ENCODE measurements at regions not wholly inside any gene's neighbourhood (a gene's known extent, or its start where the extent isn't known, plus 50 kb on each side); places are given as distances from the start of the nearest gene placed in this dataset.
"Not testable (repeated sequence)": the region's sequence is repeated elsewhere in the genome, so short reads cannot be mapped to it uniquely, and the experiment has no call there.

DNA sequence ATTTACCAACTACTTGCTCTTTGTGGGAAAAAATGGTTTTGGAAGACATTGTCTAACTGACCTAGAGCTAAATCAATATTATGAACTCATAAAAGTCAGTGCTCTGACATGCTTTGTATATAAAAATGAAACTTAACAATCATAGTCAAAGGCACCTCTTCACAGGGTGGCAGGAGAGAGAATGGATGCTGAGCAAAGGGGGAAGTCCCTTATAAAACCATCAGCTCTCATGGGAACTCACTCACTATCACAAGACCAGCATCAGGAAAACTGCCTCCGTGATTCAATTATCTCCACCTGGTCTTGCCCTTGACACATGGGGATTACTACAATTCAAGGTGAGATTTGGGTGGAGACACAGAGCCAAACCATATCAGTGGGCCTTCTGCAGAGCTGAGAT lies 417.6 kb upstream of the AUTS2 start:
- no peak for DNase-seq

DNA sequence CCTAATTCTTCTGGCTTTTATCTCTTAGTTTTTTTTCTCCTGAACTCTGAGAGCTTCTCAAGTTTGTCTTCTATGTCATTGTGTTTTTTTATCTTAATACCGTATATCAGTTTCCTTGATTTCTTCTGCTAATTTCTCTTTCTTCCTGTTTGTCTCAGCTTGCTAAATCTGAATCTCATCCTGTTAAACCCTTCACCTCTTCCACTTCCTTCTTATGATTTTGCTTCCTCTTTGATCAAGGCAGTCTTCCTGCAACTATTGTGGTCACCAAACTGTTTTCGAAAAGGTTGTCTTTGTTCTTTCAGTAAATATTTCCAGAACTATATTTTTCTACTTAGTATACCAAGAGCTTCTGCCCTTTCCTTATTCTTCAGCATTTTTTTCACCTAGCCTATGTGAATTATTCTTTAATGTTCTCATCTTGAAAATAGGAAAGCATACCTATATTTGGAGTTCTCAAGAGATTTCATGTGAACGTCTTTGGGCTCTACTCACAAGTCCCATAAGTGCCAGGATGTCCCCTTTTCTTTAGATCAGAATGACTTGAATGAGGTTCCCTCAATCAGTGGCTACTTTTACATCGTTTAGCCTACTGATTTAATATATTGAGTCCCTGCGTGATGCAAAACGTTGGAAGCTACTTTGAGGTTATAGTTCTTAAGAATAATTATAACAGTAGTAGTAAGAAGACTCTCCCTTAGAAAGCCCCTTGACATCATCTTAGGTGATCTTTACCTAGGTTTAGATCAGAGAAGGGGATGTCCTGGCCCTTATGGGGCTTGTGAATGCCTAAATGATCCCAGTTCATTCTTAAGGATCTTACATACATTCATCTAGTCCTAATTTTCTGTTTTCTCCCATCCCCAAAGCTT lies 415.4 kb upstream of the AUTS2 start:
- DNase-seq: no peak

DNA sequence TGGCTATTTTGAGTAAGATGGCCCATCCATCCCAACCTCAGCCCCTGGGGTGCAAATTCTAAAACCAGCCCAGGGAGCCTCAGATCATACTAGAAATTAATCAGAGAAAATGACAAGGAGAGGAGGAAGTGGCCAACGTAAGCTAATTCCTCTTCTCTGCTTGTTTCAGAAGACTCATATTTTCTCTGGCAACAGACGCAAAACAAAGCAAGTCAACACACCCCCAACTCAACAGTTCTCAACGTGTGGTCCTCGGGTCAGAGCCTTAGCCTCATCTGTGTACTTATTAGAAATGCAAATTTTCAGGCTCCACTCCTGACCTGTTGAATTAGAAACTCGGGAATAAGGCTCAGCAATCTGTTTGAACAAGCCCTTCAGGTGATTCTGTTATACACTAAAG lies 413.9 kb upstream of the AUTS2 start:
- DNase-seq: no peak

DNA sequence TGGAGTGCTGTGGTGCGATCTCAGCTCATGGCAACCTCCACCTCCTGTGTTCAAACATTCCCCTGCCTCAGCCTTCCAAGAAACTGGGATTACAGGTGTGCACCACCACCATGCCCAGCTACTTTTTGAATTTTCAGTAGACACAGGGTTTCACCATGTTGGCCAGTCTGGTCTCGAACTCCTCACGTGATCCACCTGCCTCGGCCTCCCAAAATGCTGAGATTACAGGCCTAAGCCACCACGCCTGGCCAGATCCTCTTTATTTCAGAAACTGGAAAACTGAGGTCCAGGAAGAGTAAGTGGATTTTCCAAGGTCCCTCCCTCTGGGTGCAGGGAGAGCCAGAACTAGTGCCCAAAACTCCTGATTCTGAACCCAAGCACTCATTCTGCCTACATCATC lies 413.1 kb upstream of the AUTS2 start:
- no peak for DNase-seq

DNA sequence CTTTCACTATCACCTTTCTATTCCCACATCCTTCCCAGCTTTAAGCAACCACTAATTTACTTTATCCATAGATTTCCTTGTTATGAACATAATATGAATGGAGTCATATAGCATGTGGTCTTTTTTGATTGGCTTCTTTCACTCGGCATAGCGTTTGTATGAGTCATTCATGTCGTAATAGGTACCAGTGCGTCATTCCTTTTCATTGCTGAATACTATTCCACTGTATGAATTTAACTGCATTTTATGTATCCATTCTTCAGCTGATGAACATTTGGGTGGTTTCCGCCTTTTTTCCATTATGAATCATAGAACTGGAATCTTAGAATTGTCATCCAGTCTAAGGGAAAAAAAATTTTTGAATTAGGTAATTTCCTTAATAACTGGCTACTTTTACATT lies 411.3 kb upstream of the AUTS2 start:
- DNase-seq: no peak

DNA sequence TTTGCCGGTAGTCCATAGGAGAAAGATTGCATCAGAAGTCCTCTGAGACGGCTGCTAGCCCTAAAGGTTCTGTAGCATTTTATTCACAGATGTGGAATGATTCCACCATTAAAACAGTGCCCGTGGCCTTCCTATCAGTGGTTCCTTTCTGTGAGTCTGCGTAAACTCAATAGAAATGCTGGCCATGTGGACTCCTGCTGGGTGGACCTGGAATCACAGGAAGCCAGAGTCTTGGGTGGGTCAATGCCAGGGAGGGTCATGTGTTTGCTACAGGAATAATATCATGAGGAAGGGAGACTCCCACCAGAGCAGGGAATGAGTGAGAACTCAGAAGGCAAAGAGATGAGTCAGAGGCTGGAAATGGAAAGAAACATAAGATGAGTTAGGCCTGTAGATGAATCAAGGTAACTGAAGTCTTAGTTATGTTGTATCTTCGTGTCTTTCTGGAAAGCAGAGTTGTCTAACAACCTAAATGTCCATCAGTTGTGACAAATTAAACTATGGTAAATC lies 410.4 kb upstream of the AUTS2 start:
- peak; percentile 68 for DNase-seq

DNA sequence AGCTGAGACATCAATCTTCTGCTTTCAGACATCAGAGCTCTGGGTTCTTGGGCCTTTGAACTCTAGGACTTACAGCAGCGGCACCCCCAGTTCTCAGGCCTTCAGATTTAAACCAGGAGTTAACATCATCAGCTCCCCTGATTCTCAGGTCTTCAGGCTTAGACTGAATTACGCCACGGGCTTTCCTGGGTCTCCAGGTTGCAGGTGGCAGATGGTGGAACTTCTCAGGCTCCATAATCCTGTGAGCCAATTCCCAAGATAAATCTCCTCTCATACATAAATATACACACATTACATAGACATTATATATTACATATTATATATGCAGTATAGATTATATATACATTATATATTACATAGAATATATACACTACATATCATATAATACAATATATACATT lies 408.9 kb upstream of the AUTS2 start:
- DNase-seq: no peak

DNA sequence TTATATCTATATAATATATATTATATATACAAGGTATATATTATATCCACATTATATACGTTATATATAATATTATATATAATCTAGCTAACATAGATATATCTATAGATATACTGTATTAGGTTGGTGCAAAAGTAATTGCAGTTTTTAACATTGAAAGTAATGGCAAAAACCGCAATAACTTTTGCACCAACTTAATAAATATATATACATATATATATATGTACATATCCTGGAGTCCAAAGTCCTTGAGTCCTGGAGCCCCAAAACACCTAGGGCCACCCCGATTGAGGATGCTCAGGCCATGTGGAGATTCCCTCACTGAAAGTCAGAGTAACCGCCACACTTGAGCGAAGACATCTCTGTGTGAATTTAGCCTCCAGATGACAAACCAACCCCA lies 408.2 kb upstream of the AUTS2 start:
- DNase-seq: no peak

DNA sequence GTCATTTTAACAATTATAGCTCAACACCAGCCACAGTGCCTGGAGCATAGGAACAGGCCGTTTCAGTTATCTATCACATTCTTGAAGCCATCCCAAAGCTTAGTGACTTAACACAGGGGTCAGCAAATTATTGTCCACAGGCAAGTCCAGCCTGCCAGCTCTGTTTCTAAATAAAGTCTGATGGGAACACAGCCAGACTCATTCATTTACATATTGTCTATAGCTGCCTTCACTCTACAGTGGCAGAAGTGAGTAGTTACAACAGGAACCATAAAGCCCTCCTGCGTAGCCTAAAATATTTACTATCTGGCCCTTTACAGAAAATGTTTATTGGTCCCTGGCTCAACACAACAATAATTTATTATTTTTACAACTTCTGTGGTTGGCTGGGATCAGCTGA lies 407.5 kb upstream of the AUTS2 start:
- DNase-seq: no peak

DNA sequence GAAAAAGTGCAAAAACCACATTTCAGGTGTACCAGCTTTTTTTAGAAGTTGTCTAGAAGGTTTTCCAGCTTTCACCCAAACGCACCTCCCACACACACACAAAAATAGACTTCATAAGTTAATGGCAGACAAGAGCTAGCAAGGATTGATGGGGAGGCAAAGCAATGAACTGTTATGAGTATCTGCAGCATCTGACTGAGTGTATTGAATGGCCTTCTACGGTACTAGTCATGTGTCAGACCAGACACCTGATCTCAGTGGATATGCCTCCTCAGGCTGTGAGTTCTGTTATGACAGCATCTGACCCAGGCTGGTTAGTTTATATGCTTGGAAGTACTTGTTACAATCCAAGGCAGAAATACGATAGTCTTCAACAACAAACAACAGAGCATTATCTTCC lies 406.1 kb upstream of the AUTS2 start:
- DNase-seq: no peak

DNA sequence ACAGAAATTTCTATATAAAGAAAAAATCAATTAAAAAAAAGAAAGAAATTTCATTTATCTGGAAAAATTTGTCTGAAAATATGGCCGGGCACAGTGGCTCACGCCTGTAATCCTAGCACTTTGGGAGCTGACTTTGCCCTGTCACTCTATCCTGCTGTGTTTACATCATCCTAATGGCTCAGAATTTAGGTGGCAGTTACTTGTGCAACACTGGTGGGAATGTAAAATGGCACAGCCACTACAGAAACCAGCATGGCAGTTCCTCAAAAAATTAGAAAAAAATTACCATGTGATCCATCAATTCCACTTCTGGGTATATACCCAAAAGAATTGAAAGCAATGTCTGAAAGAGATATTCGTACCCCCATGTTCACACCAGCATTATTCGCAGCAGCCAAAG lies 405.2 kb upstream of the AUTS2 start:
- no peak for DNase-seq

DNA sequence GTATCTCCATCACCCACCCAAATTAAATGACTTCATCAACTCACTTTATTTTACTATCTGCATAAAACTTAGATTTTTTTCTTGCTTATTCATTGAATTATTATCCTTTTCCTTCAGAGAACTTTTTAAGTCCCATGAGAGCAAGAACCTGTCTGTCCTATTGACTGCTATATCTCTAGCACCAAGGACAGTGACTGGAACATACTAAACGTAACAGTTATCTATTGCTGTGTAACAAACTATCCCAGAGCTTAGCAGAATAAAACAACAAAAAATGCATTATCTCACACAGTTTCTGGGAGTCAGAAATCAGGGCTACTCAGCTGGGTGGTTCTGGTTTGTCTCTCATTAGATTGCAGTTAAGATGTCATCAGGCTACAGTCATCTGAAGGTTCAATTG lies 401.7 kb upstream of the AUTS2 start:
- DNase-seq: no peak

DNA sequence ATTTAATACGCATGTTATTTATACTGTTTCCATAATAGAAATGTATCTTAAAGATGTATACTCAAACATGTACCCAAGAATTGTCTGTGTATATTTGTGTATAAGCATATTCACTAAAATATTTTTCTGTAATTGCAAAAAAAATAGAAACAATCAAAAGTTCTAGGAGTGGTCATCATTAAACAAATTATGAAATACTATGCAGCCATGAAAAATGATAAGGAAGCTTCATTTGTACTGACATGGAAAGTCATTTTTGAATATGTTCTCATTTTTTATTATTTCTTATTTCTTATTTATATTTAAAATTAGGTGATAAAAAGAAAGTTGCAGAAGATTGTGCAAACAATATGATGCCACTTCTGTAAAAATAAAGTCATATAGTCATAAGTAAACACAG lies 400.0 kb upstream of the AUTS2 start:
- DNase-seq: no peak

DNA sequence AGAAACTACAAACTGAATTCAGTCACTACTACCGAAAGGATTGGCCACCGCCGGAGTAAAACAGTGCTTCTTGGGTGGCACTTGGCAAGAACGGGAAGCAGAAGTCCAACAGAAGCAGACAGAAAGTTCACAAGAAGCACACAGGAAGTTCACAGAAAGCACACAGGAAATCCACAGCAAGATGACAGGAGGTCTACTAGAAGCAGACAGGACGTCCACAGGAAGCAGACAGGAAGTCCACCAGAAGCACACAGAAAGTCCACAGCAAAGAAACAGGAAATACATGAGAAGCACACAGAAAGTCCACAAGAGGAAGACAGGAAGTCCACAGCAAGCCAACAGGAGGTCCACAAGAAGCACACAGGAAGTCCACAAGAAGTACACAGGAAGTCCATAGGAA lies 399.2 kb upstream of the AUTS2 start:
- DNase-seq: no peak

DNA sequence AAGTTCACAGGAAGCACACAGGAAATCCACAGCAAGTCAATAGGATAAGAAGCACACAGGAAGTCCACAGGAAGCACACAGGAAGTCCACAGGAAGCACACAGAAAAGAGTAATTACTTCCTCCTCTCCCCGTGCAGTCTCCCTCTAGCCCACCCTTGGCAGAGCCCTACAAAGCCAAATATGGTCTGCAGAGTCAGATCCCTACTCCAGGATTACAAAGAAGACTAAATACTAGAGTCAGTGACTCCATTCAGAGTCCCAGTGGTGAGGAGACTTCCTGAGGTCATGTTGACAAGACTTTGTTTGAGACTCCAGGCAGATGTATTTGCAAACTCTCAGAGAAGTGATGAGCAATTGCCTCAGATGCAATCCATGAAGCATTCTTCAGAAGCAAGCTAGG lies 398.6 kb upstream of the AUTS2 start:
- DNase-seq: peak; percentile 13

DNA sequence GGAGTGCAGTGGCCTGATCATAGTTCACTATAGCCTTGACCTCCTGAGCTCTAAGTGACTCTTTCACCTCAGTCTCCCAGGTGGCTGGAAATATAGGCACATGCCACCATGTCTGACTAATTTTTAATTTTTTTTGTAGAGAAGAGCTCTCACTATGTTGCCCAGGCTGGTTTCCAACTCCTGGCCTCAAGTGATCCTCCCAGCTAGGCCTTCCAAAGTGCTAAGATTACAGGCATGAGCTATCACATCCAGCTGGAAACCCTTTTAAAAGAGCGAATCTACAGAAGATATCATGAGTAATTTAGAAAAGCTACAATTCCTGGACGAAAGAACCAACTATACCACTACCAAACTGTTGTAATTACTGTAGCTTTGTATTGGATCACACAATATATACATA lies 394.4 kb upstream of the AUTS2 start:
- DNase-seq: no peak

DNA sequence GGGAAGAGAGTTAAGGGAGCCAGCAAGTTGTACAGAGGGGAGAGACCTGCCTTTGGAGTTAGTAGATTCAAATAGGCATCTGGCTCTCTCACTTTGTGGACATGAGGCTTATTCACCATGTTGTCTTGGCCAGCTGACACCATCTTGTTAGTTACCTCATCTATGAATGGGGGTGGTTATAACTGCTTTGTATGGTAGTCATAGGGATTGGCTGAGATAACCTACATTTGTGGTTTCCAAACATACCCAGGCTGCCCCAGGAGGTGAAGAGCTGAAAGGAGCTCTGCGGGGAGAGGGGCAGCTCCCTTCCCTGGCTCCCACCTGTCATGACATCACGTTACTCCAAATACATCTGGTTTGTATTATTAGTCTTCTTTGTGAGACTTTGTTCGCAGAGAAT lies 393.3 kb upstream of the AUTS2 start:
- peak; percentile 20 for DNase-seq

DNA sequence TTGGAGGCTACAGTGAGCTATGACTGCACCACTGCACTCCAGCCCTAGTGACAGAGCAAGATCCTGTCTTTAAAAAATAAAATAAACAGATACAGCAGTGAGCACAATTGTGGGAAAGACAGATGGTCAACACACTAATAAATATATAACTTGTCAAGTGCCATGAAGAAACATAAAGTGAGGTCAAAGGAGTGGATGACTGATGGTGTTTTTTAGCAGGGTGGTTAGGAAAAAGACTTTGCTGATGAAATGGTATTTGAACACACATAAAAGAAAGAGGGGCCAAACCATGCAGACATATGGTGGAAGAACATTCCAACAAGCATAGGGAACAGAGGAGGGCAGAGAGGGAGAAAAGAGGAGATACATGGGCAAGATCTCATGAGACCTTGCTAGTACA lies 392.7 kb upstream of the AUTS2 start:
- DNase-seq: no peak

DNA sequence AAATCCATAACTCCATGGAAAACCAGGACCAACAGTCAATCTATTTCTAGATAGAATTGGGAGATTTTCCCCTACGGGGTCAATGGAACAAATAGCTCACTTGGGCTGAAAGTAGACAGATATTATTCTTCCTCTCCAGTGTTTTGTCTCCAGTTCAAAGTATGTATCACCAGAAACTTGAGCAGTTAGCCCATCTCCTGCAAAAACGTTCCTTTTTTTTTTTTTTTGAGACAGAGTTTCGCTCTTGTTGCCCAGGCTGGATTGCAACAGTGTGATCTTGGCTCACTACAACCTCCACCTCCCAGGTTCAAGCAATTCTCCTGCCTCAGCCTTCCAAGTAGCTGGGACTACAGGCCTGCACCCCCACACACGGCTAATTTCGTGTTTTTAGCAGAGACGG lies 390.0 kb upstream of the AUTS2 start:
- DNase-seq: no peak

DNA sequence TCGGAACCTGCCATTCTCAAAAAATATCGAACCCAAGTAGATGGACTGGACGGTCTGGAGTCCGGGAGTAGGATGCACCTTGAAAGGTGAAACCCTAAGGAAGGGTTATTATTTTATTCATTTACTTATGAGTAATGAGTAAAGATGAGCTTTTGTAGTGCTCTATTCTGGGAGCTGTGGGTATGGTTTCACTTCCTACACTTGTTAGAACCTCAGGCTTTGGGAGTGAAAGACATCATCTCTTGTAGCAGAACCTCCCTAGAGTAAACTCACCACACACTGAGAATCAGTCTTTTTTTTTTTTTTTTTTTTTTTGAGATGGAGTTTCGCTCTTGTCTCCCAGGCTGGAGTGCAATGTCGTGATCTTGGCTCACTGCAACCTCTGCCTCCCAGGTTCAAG lies 389.4 kb upstream of the AUTS2 start:
- no peak for DNase-seq

DNA sequence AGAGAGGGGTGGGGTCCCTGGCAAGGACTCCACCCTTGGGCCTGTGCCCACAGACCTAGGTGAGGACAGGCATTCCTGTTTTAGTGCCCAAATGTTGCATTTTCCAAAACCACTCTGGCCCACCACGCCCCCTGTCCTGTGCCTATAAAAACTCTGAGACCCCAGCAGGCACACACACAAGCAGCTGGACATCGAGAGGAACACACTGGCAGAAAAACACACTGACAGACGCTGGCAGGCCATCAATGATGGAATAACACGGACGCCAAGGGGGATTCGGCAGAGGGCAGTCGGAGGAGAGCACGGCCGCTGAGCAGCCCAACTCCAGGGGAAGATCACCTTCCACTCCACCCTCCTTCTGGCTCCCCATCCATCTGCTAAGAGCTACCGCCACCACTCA lies 386.9 kb upstream of the AUTS2 start:
- no peak for DNase-seq

DNA sequence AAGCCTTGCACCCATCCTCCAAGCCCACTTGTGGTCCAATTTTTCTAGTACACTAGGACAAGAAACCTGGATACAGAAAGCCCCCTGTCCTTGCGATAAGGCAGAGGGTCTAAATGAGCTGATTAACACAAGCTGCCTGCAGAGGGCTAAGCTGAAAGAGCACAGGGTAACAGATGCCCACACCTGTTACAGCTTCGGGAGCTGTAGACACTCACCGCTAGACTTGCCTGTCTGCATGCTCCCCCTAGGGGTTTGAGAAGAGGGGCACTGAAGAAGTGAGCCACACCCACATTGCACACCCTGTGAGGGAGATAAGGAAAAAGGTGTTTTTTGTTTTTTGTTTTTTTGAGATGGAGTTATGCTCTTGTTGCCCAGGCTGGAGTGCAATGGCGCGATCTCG lies 386.5 kb upstream of the AUTS2 start:
- DNase-seq: no peak

DNA sequence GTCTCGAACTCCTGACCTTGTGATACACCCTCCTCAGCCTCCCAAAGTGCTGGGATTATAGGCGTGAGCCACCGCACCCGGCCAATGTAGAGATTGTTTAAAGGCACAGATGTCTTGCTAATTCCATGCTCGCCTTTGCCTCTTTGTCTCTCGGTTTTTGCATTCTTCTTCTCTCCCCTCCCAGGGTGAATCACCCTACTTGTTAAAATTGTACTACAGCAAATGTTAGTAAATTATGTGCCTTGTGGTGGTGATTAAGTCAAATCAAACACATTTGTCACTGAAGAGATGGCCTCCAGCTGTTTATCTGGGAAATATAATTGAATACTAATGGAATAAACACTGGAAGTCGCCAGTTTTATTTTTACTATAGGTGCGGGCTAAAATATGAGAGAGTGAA lies 384.4 kb upstream of the AUTS2 start:
- DNase-seq: peak; percentile 33

DNA sequence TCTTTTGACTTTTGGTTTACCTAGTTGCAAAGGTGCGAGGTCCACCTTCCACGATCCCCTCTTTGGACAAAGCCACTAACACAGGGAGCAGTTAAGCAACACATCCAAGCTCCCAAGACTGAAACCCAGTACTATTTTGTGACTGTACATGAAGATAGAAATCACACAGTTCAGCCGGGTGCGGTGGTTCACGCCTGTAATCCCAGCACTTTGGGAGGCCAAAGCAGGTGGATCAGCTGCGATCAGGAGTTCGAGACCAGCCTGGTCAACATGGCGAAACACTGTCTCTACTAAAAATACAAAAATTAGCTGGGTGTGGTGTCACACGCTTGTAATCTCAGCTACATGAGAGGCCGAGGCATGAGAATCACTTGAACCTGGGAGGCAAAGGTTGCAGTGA lies 382.8 kb upstream of the AUTS2 start:
- not testable (repeated sequence) for DNase-seq
